GM21576 (cell line): ENCODE measurements at regions not wholly inside any gene's neighbourhood (a gene's known extent, or its start where the extent isn't known, plus 50 kb on each side); places are given as distances from the start of the nearest gene placed in this dataset.

Experiments used
- ATAC-seq: cut with Tn5 transposase; IDR thresholded peaks from one replicate; pipeline ENCODE4 v1.9.1; 2021; ENCODE audit warnings: mild to moderate bottlenecking, moderate library complexity; ENCODE audit not compliant: unreplicated experiment

DNA sequence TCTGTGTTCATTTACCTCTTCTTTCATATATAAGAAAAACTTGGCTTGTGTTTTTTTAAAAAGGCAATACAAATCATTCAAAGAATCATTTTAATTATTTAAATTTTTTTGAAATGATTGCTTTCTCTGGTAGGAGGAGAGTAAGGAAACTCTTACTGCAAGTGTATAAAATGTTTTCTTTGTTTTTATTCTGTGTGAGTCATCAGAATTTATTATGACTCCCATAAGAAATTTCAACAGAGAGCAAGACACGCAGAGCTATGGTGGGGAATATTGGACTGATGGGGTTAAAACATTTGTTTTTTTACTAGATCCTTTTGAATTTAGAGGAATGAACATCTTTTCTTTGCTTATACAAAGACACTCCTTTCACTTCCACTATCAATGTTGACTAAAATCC is 119.1 kb upstream of the ATXN7L3B start:
- no peak for ATAC-seq

DNA sequence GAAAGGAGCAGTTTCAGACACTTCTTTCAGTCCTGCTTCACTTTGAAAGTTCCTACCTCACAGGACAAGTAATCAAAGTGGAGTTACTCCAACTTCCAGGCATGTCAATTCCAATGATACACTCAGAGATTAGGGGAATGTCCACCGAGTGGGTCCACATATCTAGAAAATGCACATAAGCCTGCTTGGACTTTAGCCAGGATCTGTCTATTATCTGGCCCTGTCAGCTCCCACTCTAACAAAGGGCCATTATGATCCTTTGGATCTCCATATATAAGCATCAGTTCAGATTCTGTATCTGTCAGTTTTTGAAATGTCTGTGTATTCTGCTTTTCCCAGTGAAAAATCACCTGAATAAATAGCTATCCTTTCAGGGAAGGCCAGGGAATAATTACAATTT is 112.9 kb upstream of the ATXN7L3B start:
- ATAC-seq, result no peak

DNA sequence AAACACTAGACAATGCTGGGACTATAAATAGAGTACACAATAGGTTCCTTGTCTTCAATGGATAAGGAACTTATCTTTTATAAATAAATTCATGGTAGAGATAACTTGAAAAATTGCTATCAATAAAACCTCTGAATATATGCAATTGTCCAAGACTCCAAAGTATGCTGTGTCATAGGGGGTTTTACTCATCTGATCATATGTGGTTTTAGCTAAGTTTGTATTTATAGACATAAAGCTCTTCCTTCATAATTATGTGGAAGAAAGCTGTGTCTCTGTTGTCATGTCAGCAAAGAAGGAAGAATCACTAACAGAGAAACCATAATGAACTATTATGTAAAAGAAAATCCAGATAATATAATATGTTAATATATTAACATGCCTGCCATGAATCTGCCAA is 111.5 kb upstream of the ATXN7L3B start:
- no peak for ATAC-seq

DNA sequence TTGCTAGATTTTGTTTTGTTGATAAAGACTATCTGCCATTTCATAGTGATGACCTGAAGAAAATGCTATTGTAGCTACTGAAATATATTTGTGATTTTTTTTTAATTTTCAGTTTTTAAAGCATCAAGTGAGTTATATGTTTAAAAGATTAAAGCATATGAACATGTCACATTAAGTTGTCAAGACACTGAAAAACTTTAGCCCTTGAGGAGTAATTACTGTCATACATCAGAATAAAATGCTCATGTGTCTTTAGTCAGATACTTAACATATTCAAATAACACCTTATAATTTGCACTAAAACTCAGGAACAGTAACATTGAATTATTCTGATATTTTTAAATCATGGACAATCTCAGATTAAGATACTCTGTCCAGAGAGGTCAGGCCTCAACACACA is 108.1 kb upstream of the ATXN7L3B start:
- no peak for ATAC-seq

DNA sequence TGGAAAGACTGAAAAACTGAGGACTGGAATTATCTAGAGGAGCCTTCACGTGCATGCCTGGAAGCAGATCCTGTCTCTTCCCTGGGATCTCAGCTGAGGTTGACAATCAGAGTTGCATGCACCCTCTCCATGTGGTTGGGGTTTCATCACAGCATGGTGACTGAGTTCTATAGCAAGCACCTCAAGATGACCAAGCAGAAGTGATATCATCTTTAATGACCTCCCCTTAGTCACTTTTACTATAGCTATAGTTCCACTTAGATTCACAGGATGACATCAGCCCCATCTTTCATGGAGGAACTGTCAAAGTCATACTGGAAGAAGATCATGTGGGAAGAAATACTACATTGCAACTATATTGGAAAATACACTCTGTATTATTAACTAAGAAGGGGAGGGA is 105.8 kb upstream of the ATXN7L3B start:
- ATAC-seq, result no peak

DNA sequence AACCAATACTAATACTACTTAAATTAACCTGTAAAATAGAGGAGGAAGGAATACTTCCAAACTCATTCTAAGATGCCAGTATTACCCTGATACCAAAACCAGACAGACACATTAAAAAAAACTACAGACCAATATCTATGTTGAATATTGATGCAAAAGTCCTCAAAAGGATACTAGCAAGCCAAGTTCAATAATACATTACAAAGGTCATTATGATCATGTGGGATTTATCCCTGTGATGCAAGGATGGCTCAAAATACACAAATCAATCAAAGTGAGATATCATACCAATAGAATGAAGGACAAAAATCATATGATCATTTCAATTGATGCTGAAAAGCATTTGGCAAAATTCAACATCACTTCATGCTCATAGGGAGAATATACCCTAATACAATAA is 97.2 kb upstream of the ATXN7L3B start:
- no peak for ATAC-seq

DNA sequence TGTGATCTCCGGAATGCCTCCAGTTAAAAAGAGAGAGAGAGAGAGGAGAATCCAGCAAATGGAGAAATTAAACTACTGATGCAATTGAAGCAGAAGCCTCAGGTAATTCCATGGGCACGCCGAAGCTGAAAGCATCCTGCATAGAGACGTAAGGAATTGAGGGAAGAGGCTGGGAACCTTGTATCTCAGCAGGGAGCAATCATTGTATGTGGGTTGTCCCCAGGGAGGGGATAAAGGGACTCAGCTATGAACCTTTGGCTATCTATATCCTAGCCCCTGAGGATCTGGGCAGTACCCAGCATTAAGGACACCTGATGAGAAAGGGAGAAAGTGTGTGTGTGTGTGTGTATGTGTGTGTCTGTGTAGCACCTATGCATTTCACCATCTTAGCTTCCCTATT is 95.8 kb upstream of the ATXN7L3B start:
- ATAC-seq, result no peak

DNA sequence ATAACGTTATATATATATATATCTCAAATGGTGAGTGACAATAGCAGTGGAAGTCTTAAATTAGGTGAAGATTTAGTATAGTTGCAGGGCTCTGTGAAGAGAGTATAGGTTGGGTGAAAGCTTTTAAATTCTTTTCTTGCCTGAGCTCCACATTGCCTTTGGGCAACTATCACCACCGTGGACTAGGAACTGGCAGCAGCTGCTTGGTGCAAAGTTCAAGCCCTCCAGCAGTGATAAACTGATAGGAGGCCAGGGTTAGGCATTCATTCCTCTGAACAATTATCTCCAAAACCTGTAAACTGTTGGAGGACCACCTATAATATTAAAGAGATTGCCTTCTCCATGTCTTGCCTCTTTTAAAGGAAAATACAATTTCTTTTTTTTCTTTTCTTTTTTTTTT is 91.2 kb upstream of the ATXN7L3B start:
- no peak for ATAC-seq

DNA sequence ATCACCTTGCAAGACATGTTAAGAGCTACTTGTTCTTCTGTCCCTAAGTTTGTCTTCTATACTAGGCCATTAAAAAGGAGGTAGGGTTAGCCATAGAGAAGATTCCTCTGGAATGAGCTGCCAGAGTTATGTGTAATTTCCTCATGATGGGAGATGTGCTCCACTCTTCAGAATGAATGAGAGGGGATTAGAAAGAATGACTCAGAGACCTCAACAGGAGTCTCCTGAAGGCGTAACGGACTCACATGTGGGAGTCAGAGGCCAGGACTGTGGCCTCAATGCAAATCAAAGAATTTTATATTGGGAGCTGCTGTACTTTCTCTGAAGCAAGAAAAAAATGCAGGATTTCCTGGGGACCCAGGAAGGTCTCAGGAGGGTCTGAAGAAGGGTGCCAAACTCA is 87.8 kb upstream of the ATXN7L3B start:
- no peak for ATAC-seq

DNA sequence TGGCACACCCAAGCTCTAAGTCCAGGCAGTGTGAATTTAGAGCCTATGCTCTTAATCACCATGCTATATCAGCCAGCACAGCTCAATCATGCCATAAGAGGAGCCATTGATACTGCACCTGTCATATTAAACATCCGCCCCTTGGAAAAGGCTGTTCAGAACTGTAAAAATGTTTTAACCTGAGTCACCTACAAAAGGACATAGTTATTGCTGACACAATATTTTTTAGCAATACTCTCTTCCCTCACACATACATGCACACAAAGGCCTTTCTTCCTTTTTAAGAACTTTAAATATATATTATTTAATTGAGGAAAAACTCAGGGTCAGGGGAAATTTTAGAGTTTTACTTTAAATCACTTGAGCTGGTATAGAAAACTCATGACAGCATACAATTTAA is 83.5 kb upstream of the ATXN7L3B start:
- no peak for ATAC-seq

DNA sequence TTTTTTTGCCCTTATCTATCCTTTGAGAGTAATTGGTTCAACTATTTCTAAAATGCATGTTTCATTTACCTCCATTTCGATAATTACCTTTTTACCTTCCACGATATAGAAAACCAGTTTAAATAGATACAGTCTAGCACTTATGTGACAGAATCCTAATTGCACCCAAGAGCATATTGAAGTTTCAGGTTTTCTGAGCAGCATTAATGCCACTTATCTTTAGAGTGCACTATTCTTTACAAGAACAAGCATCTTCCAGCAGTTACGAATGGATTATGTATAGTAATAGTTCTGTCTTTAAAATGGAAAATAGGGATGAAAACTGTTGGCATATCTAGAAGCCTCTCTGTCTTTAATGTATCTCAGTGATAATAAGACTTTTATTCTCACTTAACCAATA is 82.2 kb upstream of the ATXN7L3B start:
- ATAC-seq, result no peak

DNA sequence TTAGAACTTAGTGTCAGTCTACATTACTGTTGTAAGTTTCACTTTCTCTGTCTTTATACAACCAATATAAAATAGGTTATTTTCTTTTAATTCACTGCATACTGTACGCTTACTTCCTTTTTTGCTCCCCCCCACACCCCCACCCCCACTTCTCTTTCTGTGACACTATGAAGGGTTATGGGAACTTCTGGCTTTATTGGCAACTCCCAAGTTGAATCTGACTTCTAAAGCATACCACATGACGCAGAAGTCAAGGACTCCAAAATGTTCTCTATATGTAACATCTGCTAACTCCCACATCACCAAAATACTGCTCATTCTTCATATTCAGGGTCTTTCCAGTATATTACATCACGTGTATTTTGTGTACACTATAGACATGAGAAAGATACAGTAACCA is 81.2 kb upstream of the ATXN7L3B start:
- no peak for ATAC-seq

DNA sequence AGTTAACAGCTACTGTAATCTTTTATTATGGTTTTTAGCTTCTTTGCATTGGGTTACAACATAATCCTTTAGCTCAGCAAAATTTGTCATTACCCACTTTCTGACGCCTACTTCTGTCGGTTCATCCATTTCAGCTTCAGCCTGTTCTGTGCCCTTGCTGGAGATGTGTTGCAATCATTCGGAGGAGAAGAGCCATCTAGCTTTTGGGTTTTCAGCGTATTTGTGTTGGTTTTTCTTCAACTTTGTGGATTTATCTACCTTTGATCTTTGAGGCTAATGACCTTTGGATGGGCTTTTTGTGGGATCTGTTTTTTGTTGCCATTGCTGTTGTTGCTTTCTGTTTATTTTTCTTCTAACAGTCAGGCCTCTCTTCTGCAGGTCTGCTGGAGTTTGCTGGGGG is 69.2 kb upstream of the ATXN7L3B start:
- no peak for ATAC-seq

DNA sequence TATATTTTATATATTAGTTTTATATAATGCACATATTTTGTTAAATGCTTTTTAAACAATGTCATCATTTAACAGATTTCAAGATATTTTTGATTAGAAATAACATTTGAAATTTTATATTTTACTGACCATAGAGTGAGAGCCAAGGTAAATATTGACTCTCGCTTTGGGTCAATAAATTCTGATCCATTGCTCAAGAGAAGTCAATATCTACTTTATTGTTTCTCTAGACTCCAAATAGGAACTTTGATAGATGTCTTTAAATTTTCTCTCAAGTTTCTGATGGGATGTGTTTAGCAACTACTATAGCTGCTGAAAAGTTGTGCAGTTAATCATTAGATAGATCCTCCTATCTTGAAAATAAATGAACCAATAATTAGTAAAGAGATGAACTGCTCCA is 61.4 kb upstream of the ATXN7L3B start:
- no peak for ATAC-seq

DNA sequence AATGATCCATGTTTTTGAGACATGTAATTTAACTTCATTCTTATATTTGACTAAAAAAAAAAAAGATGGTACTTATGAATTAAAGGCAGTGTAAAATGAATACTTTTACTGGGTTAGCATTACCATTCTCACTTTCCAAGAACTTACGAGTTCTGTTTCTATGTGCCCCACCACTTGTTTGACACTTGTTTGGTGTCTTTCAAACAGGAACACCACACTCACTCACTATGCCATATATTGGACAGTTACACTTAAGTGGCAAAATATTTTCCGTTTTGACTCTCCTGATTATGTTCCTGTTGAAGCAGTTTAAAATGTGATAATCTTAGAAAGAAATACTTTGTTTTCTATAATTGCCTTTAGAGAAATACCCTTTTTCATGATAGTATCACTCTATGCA is 56.6 kb upstream of the ATXN7L3B start:
- no peak for ATAC-seq

DNA sequence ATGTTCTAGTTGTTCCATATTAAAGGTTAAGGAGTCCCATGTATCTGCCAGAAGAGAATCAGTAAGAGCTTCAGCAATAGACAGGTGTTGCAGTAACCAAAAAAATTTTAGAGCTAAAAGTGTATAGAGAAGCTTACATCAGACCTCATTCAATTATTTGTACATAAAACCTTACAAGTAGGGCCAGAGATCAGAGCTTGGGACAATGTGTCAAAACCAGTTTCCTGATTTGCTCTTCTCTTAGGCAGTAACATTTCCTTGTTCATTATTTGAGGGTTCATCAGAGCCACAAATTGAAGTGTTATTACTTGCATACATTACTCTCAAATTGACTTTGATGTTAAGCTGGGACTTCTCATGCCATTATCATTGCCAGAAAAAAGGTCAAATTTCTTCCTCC is 55.5 kb upstream of the ATXN7L3B start:
- no peak for ATAC-seq

DNA sequence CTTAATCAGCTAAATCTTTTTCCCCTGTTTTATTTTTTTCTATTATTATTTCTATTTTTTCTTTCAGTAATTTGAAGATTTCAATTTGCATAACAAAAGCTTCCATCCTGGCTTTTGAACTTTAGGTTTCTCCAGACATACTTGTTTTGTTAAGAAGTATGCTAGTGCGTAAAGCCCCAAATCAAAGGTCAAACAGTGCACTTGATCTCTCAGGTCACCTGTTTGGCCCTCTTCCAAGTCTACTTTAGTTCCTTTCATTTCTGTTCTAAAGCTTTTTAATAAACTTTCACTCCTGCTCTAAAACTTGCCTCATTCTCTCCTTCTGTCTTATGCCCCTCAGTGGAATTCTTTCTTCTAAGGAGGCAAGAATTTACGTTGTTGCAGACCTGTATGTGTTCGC is 54.6 kb upstream of the ATXN7L3B start:
- ATAC-seq, result no peak
